OCI-LY1 (cell line): ENCODE measurements at regions not wholly inside any gene's neighbourhood (a gene's known extent, or its start where the extent isn't known, plus 50 kb on each side); places are given as distances from the start of the nearest gene placed in this dataset.

ENCODE experiments used
- CTCF ChIP-seq: fragments of 200-600 bp; sonication (generic), shearing (Covaris generic); IDR thresholded peaks from 2 replicates; pipeline ENCODE4 v1.5.1; 2017; ENCODE audit warnings: mild to moderate bottlenecking, antibody characterized with exemption, low read length, moderate library complexity, mixed read lengths
- EZH2 ChIP-seq: fragments of 200-600 bp; sonication (generic), shearing (Covaris generic); IDR thresholded peaks from 2 replicates; pipeline ENCODE4 v1.8.0; 2017; ENCODE audit warnings: borderline replicate concordance, mixed run types, mild to moderate bottlenecking, antibody characterized with exemption, low read length, moderate library complexity, mixed read lengths

GRCh38 chr2:195473862-195474261 is 183.2 kb upstream of the SLC39A10 start:
- TF ChIP-seq EZH2 = no peak
- TF ChIP-seq CTCF = no peak
